ENCODE measurements at regions not wholly inside any gene's neighbourhood (a gene's known extent, or its start where the extent isn't known, plus 50 kb on each side); places are given as distances from the start of the nearest gene placed in this dataset.

GRCh38 chr5:99441235-99441634 is 512.4 kb upstream of the CHD1 start:
- Histone ChIP-seq H4K8ac (replicated peaks; ENCODE audit: insufficient read length, low read depth, low read length) (no peak overlapping the region), H3K4me1 (ENCODE audit: insufficient read depth, low read length) (no peaks in the 10 kb centered on the region), H3K9me3 (ENCODE audit: control insufficient read depth, low read depth, low read length) (no peaks in the 10 kb centered on the region), H2AFZ (ENCODE audit: low read length) (no peak overlapping the region), H2BK12ac (ENCODE audit: insufficient read length, low read depth, low read length) (no peak overlapping the region), H3K27me3 (ENCODE audit: insufficient read depth, low read length) (no peaks in the 10 kb centered on the region), H3K79me1 (ENCODE audit: insufficient read depth, low read depth, low read length, poor library complexity, severe bottlenecking) (no peaks in the 10 kb centered on the region), H2BK20ac (ENCODE audit: low read depth, low read length, poor library complexity, severe bottlenecking) (no peak overlapping the region), H3K4ac (ENCODE audit: low read depth, low read length) (no peak overlapping the region), H3K23ac (ENCODE audit: insufficient read length, low read depth, low read length) (no peak overlapping the region), H2BK15ac (ENCODE audit: low read depth, low read length) (no peak overlapping the region), H4K20me1 (ENCODE audit: control insufficient read depth, insufficient read depth, insufficient read length) (no peaks in the 10 kb centered on the region), H2BK5ac (ENCODE audit: insufficient read length, low read length) (no peak overlapping the region), H4K5ac (ENCODE audit: insufficient read length, low read depth, low read length) (no peak overlapping the region), H2BK120ac (ENCODE audit: low read depth, low read length, poor library complexity, severe bottlenecking) (no peak overlapping the region), H3K79me2 (ENCODE audit: insufficient read depth, low read length) (no peaks in the 10 kb centered on the region), H3K18ac (ENCODE audit: insufficient read length, low read depth, low read length) (no peak overlapping the region), H3K4me2 (ENCODE audit: insufficient read depth, insufficient read length, low read length) (no peak overlapping the region), H3K27ac (ENCODE audit: insufficient read length, low read depth, low read length) (no peak overlapping the region), H3K23me2 (ENCODE audit: insufficient read length, low read depth, low read length, poor library complexity, severe bottlenecking) (no peaks in the 10 kb centered on the region), H3K14ac (ENCODE audit: insufficient read depth, low read length) (no peak overlapping the region), H3K9ac (ENCODE audit: extremely low read depth, insufficient read length, low read length) (no peak overlapping the region), H2AK5ac (ENCODE audit: insufficient read length, low read length) (no peak overlapping the region), H3T11ph (ENCODE audit: low read length) (no peak overlapping the region), H4K91ac (ENCODE audit: insufficient read length, low read depth, low read length) (no peak overlapping the region), H3K56ac (ENCODE audit: insufficient read length, low read depth, low read length) (no peak overlapping the region)
- Mint-ChIP-seq H3K27ac (no peak overlapping the region), H3K36me3 (ENCODE audit: insufficient read depth in 1 of 3, low read depth in 3 of 3) (no peaks in the 10 kb centered on the region), H3K9me3 (no peaks in the 10 kb centered on the region), H3K27me3 (ENCODE audit: low read depth) (no peaks in the 10 kb centered on the region), H3K4me1 (no peaks in the 10 kb centered on the region), H3K4me3 (no peak overlapping the region)
- WGBS (ENCODE audit: extremely low coverage, insufficient read length, low lambda C conversion rate): no CpG with 5 or more reads among the region's 3 CpGs
- no peak for TF ChIP-seq CTCF (conservative IDR thresholded peaks at IDR 0.05)
- DNase-seq: no peak
